Stimulated activated naive CD8-positive, alpha-beta T cell treated with anti-CD3 and anti-CD28 coated beads, Interleukin-15, amount 100 ng/mL, for 72 hours (primary cell): ENCODE measurements at regions not wholly inside any gene's neighbourhood (a gene's known extent, or its start where the extent isn't known, plus 50 kb on each side); places are given as distances from the start of the nearest gene placed in this dataset.

Experiments
- ATAC-seq: fragments of 150-1000 bp; cut with Tn5 transposase; 2 replicates; pipeline ENCODE4 v1.10.0; 2021; ENCODE audit warnings: mild to moderate bottlenecking, moderate library complexity
- DNase-seq, 2 donors: peaks; one replicate each; pipeline ENCODE4 v3.0.0; 2021 to 2022
- H3K27ac Mint-ChIP-seq, 2 donors: one replicate each; pipeline ENCODE4 v1.8.0; 2022; ENCODE audit warnings: mild to moderate bottlenecking in 2 of 2, mixed read lengths in 2 of 2, moderate library complexity in 2 of 2
- H3K27me3 Mint-ChIP-seq: one replicate; pipeline ENCODE4 v1.8.0; 2022; ENCODE audit warnings: mixed read lengths
- H3K4me1 Mint-ChIP-seq: one replicate; pipeline ENCODE4 v1.8.0; 2022; ENCODE audit warnings: mild to moderate bottlenecking, mixed read lengths
- H3K4me3 Mint-ChIP-seq, 2 donors: one replicate each; pipeline ENCODE4 v1.8.0; 2022; ENCODE audit warnings: mild to moderate bottlenecking in 2 of 2, mixed read lengths in 2 of 2, moderate library complexity in 1 of 2
- H3K9me3 Mint-ChIP-seq, 2 donors: one replicate each; pipeline ENCODE4 v1.8.0; 2022; ENCODE audit warnings: mixed read lengths in 2 of 2

GRCh38 chr2:128791120-128791984 is 472.7 kb upstream of the HS6ST1 start:
- H3K4me1 Mint-ChIP-seq: no peaks in the 10 kb centered on the region
- DNase-seq: no peak

DNA sequence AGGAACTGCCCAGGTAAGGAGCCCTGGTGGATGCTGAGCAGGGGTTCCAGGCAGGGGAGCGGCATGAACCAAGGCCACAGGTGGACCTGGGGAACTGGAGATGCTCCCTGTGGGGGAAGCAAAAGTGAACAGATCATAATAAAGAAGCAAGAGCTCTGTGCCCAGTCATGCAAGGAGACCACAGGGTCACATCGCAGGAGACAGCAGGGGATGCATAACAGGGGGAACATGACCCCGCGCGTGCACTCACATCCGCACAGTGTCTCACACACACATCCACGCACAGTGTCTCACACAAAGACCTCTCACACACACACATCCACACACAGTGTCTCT is 473.3 kb upstream of the HS6ST1 start:
- Mint-ChIP-seq H3K27me3 (no peaks in the 10 kb centered on the region), H3K27ac (no peak overlapping the region), H3K4me1 (no peaks in the 10 kb centered on the region), H3K9me3 (peaks cover 7 to 11% of the 10 kb centered on the region in 2 donors), H3K4me3 (no peak overlapping the region)
- ATAC-seq (peak; percentile 29), DNase-seq (no peak)

More at GRCh38 chr2:128791120-128791984, 472.7 kb upstream of the HS6ST1 start:
- peaks cover 7 to 11% of the 10 kb centered on the region in 2 donors for H3K9me3 Mint-ChIP-seq
- H3K4me3 Mint-ChIP-seq: no peak overlapping the region
- H3K27me3 Mint-ChIP-seq: no peaks in the 10 kb centered on the region
- ATAC-seq: peak; percentile 33
- no peak overlapping the region for H3K27ac Mint-ChIP-seq

DNA sequence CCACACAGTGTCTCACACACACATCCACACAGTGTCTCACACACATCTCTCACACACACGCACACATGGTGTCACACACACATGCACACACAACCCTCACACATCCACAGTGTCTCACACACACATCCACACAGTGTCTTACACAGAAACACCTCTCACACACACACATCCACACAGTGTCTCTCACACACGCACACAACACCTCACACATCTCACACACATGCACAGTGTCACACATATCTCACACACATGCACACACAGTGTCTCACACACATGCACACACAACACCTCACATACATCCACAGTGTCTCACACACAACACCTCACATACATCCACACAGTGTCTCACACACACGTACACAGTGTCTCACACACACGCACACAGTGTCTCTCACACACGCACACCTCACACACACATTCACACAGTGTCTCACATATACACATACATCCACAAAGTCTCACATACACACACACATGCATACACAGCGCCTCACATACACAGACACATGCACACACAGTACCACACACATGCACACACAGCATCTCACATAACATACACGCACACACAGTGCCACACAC is 473.9 kb upstream of the HS6ST1 start:
- no peaks in the 10 kb centered on the region for H3K4me1 Mint-ChIP-seq
- no peak overlapping the region for H3K4me3 Mint-ChIP-seq
- DNase-seq: no peak
- ATAC-seq: no peak
- H3K27me3 Mint-ChIP-seq: no peaks in the 10 kb centered on the region
- H3K9me3 Mint-ChIP-seq: peaks cover 7 to 11% of the 10 kb centered on the region in 2 donors
- no peak overlapping the region for H3K27ac Mint-ChIP-seq

- DNase-seq: no peak
- no peak for ATAC-seq
- H3K9me3 Mint-ChIP-seq: peaks cover 5 to 7% of the 10 kb centered on the region in 2 donors
- no peak overlapping the region for H3K27ac Mint-ChIP-seq
- no peaks in the 10 kb centered on the region for H3K27me3 Mint-ChIP-seq
- H3K4me3 Mint-ChIP-seq: no peak overlapping the region
- H3K4me1 Mint-ChIP-seq: no peaks in the 10 kb centered on the region
Observed at GRCh38 chr2:128793404-128793803, 474.7 kb upstream of the HS6ST1 start.

GRCh38 chr2:128794285-128794684 is 475.6 kb upstream of the HS6ST1 start:
- no peak for ATAC-seq
- Mint-ChIP-seq H3K27me3 (no peaks in the 10 kb centered on the region), H3K9me3 (no peaks in the 10 kb centered on the region), H3K4me3 (no peak overlapping the region), H3K4me1 (no peaks in the 10 kb centered on the region), H3K27ac (no peak overlapping the region)
- no peak for DNase-seq

GRCh38 chr2:128796321-128796720 is 477.7 kb upstream of the HS6ST1 start:
- no peaks in the 10 kb centered on the region for H3K27me3 Mint-ChIP-seq
- no peak overlapping the region for H3K27ac Mint-ChIP-seq
- no peak for DNase-seq
- ATAC-seq: no peak
- H3K9me3 Mint-ChIP-seq: no peaks in the 10 kb centered on the region
- H3K4me3 Mint-ChIP-seq: no peak overlapping the region
- H3K4me1 Mint-ChIP-seq: no peaks in the 10 kb centered on the region

DNA sequence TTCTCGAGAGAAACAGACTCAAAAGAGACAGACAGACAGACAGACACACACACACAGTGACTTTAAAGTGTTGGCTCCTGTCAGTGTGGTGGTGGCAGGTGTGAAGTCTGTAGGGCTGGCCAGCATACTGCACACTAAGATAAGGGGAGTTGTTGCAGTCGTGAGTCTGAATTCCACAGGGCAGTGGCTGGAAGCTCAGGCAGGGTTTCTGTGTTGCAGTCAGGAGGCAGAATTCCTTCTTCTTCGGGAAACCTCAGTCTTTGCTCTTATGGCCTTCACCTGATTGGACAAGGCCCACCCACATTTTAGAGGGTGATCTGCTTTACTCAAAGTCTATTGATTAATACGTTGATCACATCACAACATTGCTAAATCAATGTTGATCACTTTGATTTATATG is 478.4 kb upstream of the HS6ST1 start:
- Mint-ChIP-seq H3K4me3 (no peak overlapping the region), H3K27me3 (no peaks in the 10 kb centered on the region)

GRCh38 chr2:128797533-128797932 is 478.9 kb upstream of the HS6ST1 start:
- Mint-ChIP-seq H3K9me3 (no peaks in the 10 kb centered on the region), H3K4me3 (no peak overlapping the region), H3K4me1 (no peaks in the 10 kb centered on the region), H3K27ac (no peak overlapping the region), H3K27me3 (no peaks in the 10 kb centered on the region)
- no peak for DNase-seq
- ATAC-seq: no peak

More for the DNA sequence above, 478.4 kb upstream of the HS6ST1 start:
- ATAC-seq (no peak), DNase-seq (no peak)
- H3K27ac Mint-ChIP-seq: no peak overlapping the region
- no peaks in the 10 kb centered on the region for H3K9me3 Mint-ChIP-seq
- no peaks in the 10 kb centered on the region for H3K4me1 Mint-ChIP-seq

DNA sequence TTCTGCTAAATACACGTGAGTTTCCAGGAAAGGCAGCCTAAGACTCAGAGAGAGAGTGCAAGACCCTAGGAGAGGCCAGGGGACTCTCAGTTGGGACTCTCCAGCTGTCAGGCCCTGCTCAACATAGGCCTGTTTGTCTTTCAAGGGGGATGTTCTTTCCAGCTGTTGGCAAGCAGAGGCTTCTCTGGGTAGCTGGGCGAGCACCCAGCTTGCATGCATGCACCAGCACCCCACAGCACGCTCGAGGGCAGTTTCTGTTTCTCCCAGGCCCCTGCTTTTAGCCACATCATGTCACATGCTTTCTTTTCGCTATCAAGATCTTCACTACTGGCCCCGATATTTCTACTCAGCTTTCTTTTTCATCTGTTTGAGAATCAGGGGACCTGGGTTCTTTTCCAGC is 479.3 kb upstream of the HS6ST1 start:
- DNase-seq (no peak), ATAC-seq (no peak)
- H3K9me3 Mint-ChIP-seq: no peaks in the 10 kb centered on the region
- no peak overlapping the region for H3K4me3 Mint-ChIP-seq
- H3K27ac Mint-ChIP-seq: no peak overlapping the region
- H3K27me3 Mint-ChIP-seq: no peaks in the 10 kb centered on the region
- H3K4me1 Mint-ChIP-seq: no peaks in the 10 kb centered on the region

DNA sequence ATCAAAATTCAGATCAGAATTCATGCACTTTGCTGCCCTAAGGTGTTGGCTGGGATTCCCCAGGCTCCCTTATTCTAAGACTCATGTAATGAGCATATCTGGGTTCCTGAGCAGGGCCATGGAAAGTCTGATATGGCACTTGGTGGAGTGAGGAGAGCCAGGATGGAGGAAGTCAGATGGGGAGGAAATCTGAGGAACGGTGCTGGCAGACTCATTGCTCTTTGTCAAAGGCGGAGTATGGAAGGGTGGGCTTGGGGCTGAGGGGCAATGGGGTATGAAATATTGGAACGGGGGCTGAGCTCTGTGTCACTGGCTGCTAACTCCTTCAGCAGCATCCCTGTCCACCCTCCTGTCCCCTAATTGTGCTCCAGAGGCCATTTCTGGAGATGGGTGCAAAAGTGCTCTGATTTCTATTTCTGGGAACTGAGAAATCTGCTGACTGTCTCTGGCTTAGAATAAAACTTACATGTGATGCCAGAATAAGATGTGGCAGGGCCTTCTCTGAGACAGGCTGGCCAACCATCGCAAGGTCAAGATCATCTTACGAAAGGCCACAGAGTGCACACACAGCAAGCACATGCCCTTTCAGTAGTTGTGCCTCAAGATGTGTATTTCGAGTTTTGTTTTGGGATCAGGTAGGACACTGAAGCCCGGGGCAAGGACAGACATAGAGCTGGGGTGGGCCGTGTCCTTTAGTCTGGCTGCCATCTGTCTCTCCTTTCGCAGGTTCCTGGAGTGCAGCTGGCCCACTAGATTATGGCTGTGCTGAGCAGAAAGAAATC is 480.0 kb upstream of the HS6ST1 start:
- no peaks in the 10 kb centered on the region for H3K9me3 Mint-ChIP-seq
- ATAC-seq (no peak), DNase-seq (no peak)
- H3K27ac Mint-ChIP-seq: peak overlapping the region; percentile 35 to 52
- no peaks in the 10 kb centered on the region for H3K4me1 Mint-ChIP-seq
- H3K4me3 Mint-ChIP-seq: no peak overlapping the region
- H3K27me3 Mint-ChIP-seq: no peaks in the 10 kb centered on the region

GRCh38 chr2:128799284-128799552 is 480.6 kb upstream of the HS6ST1 start:
- Mint-ChIP-seq H3K27me3 (no peaks in the 10 kb centered on the region), H3K4me1 (no peaks in the 10 kb centered on the region), H3K27ac (no peak overlapping the region), H3K4me3 (no peak overlapping the region), H3K9me3 (no peaks in the 10 kb centered on the region)
- ATAC-seq (no peak), DNase-seq (no peak)

GRCh38 chr2:128799730-128800129 is 481.1 kb upstream of the HS6ST1 start:
- no peaks in the 10 kb centered on the region for H3K27me3 Mint-ChIP-seq
- ATAC-seq: no peak
- H3K9me3 Mint-ChIP-seq: no peaks in the 10 kb centered on the region
- H3K4me1 Mint-ChIP-seq: no peaks in the 10 kb centered on the region
- no peak overlapping the region for H3K4me3 Mint-ChIP-seq
- DNase-seq: no peak
- H3K27ac Mint-ChIP-seq: peak overlapping the region in 1 of 2 donors; percentile 64

DNA sequence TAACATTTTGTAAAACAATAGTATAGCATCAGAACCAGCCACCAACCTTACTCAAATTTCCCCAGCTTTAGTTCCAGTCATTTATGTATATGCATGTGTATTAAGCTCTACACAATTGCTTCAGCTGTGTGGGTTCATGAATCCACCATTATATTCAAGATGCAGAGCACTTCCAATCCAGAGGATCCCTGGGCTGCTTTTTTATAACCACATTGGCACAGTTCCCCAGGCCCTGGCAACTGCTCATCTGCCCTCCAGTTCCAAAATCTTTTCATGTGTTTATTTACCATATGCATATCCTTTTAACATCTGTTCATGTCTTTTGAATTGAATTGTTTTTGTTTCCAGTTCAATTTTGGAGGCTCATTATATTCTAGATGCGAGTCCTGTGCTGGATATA is 482.9 kb upstream of the HS6ST1 start:
- Mint-ChIP-seq H3K27me3 (no peaks in the 10 kb centered on the region), H3K9me3 (no peaks in the 10 kb centered on the region)

DNA sequence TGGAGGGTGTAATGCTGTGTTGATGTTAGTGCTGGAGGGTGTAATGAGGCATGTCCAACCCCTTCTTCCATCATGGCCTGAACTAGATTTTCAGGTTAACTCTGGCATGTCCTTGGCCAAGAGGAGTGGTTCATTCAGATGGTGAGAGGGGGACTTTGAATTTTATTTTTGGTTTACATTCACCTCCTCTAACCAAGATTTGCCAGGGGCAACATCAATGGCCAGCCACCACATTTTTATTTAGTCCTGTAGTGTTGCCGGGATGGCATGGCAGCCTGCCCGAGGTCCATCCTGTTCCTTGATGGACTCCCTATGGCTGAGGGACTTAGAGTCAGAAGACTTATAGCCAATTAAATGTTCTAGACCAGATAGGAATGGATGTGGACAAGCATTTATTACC is 484.6 kb upstream of the HS6ST1 start:
- Mint-ChIP-seq H3K27ac (no peak overlapping the region), H3K4me3 (no peak overlapping the region), H3K4me1 (no peaks in the 10 kb centered on the region), H3K27me3 (no peaks in the 10 kb centered on the region), H3K9me3 (no peaks in the 10 kb centered on the region)
- DNase-seq (no peak), ATAC-seq (no peak)

More for the DNA sequence above, 482.9 kb upstream of the HS6ST1 start:
- no peak overlapping the region for H3K4me3 Mint-ChIP-seq
- H3K4me1 Mint-ChIP-seq: no peaks in the 10 kb centered on the region
- no peak for DNase-seq
- H3K27ac Mint-ChIP-seq: no peak overlapping the region
- ATAC-seq: no peak

DNA sequence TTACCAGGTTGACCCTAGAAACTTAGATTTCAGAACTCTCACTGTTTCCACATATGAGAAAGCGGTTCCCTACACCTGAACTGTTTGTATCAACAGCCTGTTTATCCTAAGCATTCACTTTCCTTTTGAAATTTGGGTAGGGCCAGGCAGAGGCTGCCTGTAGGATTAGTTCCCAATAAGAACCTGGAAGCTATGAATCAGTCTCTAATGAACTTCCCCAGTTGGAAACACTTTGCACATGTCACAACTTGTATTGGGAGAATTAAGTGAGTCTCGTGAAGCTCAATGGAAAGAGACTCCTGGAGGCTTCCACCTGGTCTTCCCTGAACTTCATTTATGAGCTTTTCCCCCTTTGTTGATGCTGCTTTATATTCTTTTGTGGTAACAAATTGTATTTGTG is 486.6 kb upstream of the HS6ST1 start:
- DNase-seq (no peak), ATAC-seq (no peak)
- no peak overlapping the region for H3K27ac Mint-ChIP-seq
- H3K4me3 Mint-ChIP-seq: no peak overlapping the region
- no peaks in the 10 kb centered on the region for H3K4me1 Mint-ChIP-seq
- peaks cover 0 to 15% of the 10 kb centered on the region in 2 donors for H3K9me3 Mint-ChIP-seq
- H3K27me3 Mint-ChIP-seq: no peaks in the 10 kb centered on the region

GRCh38 chr2:128805918-128806317 is 487.2 kb upstream of the HS6ST1 start:
- DNase-seq (no peak), ATAC-seq (no peak)
- H3K27ac Mint-ChIP-seq: no peak overlapping the region
- no peaks in the 10 kb centered on the region for H3K27me3 Mint-ChIP-seq
- H3K4me3 Mint-ChIP-seq: no peak overlapping the region
- no peaks in the 10 kb centered on the region for H3K4me1 Mint-ChIP-seq
- peaks cover 4 to 22% of the 10 kb centered on the region in 2 donors for H3K9me3 Mint-ChIP-seq
